GM20431 (cell line): ENCODE measurements at regions not wholly inside any gene's neighbourhood (a gene's known extent, or its start where the extent isn't known, plus 50 kb on each side); places are given as distances from the start of the nearest gene placed in this dataset.

Source experiments
- in situ Hi-C: fragments of 300-500 bp; cut with MseI, MboI; formaldehyde crosslinking; loops from one replicate; pipeline ENCODE4 v1.15.0; 2020; ENCODE audit warnings: low sequenced_read_pairs; ENCODE audit not compliant: unreplicated experiment

- in situ Hi-C loops = no loop called here
Measured at GRCh38 chr10:3452173-3452626, 279.6 kb upstream of the PITRM1 start.

- in situ Hi-C loops = no loop called here
Measured at GRCh38 chr10:3451516-3452172, 279.1 kb upstream of the PITRM1 start.

DNA sequence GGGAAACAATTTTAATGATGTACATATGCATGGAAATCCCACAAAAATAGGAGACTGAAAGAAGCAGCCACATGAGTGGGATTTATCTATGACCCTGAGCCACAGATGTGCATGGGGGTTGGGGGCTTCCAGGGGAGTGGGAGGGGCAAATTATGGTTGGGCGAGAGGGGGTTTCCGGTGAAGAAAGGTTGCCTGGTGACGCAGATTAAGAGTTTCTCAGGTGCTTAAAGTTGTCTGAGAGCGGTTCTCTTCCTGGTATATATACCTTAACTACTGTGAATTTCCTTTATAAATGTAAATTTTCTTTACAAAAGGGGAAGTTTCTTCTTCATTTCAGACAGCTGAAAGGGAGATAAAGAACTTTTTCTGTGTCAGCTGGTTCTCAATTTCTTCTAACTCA is 273.6 kb upstream of the PITRM1 start:
- in situ Hi-C loops = no loop called here

DNA sequence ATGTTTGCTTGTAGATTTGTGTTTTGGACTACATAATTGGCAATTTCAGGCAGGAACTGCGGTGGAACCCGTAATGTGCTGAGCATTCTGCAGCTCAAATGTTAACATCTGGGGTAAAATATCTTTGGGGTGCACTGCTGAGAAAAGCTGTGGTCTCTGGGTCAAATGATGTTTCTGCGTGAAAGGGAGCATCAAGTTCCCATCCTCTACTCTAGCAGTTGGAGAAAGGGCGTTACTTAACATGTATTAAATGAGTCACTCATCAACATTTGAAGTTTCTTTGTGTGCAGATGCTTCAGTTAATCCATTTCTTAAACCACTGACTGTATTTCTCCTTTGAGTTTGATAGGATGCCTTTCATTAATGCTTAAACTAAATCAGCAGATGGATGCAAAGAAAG is 273.1 kb upstream of the PITRM1 start:
- in situ Hi-C loops = no loop called here

GRCh38 chr10:3442451-3442990 is 269.9 kb upstream of the PITRM1 start:
- in situ Hi-C loops = no loop called here

GRCh38 chr10:3439183-3439582 is 266.6 kb upstream of the PITRM1 start:
- in situ Hi-C loops = no loop called here

- in situ Hi-C loops = no loop called here
Measured at GRCh38 chr10:3438606-3439005, 266.0 kb upstream of the PITRM1 start.

GRCh38 chr10:3435671-3436070 is 263.1 kb upstream of the PITRM1 start:
- in situ Hi-C loops = no loop called here

GRCh38 chr10:3433988-3434387 is 261.4 kb upstream of the PITRM1 start:
- in situ Hi-C loops = no loop called here

DNA sequence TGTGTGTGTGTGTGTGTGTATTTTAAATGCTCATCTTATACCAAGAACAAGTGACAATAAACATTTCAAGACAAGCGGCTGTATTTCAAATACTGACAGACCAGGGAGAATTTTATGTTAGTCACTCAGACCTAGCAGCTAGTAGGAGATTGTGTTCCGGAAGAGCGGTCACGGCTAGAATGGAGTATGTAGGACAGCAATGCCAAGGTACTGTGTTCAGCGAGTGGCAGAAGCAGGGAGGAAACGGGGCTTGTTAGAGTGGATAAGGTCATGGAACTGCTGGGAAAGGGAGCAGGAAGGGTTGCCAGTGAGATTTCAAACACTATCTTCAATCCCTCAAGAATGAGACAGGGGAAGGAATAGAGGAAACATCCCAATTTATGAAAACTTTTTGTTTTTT is 260.5 kb upstream of the PITRM1 start:
- in situ Hi-C loops = no loop called here

DNA sequence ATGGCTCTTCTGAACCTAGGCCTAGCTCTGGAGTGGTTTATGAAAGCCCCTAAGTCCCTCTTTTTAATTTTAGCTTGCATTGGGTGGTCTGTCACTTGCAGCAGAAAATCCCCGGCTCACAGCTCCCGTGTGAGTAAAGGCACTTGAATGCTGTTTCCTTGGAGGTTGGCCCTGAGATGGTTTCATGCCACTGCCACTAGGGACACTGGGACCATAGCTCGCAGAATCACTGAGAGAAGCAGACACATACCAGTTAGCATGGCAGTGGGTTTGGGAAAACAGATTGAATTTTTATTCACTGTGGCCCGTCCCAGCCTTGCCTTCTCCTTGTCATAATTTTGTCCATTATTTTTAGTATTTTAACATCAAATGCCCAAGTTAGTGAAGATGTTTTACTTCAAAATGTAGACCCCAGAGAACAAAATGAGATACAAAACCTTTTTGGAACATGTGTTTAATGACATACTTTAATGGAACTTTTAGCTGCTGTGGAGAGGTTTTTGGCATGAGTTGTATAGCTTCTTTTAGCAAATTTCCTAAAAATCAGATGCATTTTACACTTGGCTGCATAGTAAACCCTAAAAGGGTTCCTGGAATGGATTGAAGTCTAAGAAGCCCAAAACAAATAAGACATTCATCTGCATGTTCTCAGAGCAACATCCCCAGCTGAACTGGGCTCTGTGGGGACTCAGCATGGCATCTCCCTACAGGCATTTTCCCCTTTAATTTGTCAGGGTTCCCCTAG is 259.7 kb upstream of the PITRM1 start:
- in situ Hi-C loops = no loop called here

DNA sequence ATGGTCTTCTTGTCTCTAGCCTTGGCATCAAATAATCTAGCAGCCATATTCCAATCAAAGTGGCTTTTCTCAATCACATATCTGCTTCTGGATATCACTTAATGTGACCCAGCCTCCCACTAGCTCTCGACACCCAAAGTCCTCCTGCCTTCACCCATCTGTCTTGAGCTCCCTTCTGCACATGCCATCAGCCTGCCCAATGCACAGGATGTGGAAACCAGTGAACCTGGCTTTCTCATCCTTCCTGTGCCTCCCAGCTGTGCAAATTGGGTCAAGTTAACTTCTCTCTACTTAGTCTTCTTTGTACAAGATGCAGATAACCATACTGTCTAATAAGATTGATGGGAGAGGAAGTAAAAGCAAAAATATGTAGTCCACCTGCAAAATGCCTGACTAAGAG is 257.9 kb upstream of the PITRM1 start:
- in situ Hi-C loops = no loop called here

DNA sequence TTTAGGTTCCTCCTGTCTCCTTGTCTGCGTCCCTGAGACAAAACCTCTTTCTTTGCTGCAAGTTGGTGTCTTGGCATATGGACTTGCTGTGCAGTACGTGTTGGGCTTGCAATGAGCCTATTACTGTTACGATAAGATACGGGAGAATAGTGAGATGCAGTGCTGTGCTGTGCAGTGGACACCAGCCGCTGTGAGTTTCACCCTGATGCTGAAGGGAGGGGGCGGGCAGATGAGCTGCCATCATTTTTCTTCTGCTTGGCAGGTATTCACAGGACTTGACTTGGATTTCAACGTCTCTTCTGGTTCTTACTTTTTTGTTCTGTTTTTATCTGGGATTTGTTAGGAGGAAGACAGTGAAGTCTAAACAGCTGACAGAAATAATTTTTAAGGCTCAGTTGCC is 257.1 kb upstream of the PITRM1 start:
- in situ Hi-C loops = no loop called here

DNA sequence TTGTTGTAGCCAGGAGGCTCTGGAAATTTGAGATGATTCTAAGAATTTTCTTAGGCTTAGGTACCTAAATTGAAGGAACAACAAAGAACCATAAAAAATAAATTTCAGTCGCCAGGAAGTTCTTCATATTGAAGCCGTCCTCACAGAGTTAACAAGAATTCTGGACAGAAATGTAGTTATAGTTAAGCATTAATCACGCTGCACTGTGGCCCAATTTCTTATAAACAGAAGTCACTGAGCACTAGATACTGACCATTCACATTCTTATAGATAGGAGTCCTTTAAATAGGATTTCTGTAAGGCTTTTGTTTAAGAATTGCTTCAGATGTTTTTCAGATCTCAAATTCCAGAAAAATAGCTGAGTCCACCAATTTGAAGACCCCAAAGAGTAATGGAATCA is 256.2 kb upstream of the PITRM1 start:
- in situ Hi-C loops = no loop called here

GRCh38 chr10:3427950-3428354 is 255.4 kb upstream of the PITRM1 start:
- in situ Hi-C loops = no loop called here

- in situ Hi-C loops = no loop called here
Measured at GRCh38 chr10:3427347-3427746, 254.8 kb upstream of the PITRM1 start.

DNA sequence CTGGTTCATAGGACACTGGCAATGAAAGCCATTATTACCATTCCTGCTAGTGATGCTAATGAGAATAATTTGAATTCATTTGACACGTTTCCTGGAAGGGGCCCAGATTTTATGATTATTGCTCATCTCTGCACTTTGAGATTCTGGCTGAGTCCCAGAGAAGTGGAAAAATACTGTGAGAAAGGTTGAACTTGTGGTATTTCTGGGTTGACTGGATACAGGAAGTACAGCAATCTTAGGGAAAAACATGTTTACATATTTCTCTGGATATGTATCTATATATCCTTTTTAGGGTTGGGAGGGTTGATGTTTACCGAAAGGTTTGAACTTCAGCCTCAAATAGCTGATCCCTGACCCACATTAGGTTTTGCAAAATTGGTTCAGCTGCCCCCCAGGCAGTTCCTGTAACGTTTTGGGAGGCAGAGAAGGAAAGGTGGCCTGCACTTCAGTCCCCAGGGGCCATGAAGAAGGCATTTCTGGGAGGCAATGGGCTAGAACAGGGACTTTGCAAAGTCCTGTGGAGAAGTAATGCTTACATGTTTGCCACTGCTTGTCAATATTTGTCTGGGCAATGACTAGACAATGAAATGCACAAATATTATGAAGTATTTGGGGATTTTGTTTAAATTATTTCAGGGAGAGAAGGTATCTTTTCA is 253.7 kb upstream of the PITRM1 start:
- in situ Hi-C loops = no loop called here

DNA sequence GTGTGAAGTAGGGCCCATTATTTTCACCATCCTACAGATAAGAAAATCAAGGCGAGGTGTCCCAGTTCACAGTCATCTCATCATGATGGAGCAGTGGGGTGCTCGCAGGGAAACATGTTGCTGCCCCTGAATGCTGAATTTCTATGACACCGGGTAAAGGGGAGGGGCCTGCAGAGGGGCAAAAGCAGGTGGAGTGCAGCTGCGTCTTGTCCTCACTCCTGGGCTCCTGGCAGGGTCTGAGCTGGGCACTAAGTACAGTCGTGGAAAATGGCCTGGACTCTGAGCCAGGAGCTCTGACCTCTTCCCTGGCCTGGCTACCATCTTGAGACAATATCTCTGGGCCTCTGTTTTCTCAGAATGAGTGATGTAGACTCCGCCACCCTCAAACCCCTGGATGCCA is 253.1 kb upstream of the PITRM1 start:
- in situ Hi-C loops = no loop called here

DNA sequence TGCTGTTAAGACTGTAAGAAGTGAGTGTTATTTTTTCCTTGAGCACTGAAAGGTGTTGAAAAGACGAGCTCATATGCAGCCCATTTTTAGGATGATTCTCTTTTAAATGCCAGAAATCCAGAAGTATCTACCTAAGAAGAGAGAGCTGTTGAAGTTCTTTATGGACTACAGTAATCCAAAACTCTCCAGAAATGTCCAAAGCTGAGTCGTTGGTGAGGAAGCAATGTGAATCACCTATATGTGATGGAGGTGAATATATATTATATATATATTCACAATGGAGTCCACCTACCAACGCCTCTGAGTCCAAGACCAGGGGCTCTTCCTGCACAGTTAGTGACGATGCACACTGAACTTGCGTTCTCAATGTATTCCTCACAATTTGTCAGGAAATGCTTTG is 252.7 kb upstream of the PITRM1 start:
- in situ Hi-C loops = no loop called here

DNA sequence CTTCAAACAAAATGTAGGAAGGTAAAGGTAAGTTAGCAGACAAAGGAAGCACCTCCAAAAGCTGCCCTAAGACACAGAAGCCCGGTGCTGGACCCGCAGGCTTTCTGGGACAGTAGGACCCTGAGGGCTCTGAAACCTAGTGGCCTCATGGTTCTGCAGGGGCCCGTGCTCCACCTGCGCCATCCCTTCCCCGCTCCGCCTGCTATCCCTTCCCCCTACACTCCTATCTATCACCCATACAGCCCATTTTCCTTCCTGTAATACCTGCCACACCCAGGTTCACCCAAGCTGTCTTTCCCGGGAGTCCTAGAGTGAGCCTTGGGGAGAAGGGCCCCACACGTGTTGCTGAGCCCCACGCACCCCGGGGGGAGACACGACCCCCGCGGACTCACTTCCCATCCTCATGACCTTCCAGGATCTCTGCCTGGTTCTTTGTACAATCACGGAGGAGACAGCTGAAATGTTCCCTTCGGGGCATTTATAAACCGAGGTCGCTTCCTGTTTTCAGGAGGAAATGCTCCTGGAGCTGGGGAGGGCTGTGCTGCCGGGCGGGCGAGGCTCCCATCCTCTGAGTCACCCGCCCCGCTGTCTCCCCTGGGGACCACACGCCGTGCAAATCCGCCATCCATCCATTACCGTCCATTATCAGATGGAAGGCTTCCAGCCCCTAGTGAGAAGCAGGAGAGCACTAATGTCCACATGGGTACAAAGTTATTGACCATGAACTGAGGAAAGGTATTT is 251.7 kb upstream of the PITRM1 start:
- in situ Hi-C loops = no loop called here
